Head of caudate nucleus (tissue), 42 donors: ENCODE measurements at regions not wholly inside any gene's neighbourhood (a gene's known extent, or its start where the extent isn't known, plus 50 kb on each side); places are given as distances from the start of the nearest gene placed in this dataset.
"Not testable (repeated sequence)": the region's sequence is repeated elsewhere in the genome, so short reads cannot be mapped to it uniquely, and the experiment has no call there.

ENCODE experiments used
- DNase-seq, 42 donors: peaks; one replicate each; pipeline versions ENCODE4 v3.0.0 to v3.0.0-alpha.2; 2020 to 2021; ENCODE audit warnings: mixed read lengths in 7 of 42
- intact Hi-C: fragments of 100-400 bp; cut with DNase I; formaldehyde crosslinking; loops from one replicate; pipeline ENCODE4 v1.15.0; 2022

DNA sequence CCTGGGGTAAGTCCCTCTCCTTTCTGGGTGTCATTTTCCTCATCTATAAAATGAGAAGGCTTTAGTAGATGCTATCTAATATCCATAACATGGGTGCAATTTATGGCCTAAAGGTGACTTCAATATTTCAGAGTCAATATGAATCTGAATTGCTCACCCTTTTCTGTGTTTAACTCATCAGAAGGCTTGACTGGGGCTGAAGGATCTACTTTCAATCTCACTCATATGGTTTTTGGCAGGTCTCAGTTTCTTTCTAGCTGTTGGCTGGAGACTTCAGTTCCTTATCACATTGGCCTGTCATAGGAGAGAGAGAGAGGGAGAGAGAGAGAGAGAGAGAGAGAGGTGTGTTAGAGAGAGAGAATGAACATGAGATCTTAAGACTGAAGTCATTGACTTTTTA is 343.7 kb upstream of the MEX3C start:
- no peak for DNase-seq
- intact Hi-C loops: no loop called here

DNA sequence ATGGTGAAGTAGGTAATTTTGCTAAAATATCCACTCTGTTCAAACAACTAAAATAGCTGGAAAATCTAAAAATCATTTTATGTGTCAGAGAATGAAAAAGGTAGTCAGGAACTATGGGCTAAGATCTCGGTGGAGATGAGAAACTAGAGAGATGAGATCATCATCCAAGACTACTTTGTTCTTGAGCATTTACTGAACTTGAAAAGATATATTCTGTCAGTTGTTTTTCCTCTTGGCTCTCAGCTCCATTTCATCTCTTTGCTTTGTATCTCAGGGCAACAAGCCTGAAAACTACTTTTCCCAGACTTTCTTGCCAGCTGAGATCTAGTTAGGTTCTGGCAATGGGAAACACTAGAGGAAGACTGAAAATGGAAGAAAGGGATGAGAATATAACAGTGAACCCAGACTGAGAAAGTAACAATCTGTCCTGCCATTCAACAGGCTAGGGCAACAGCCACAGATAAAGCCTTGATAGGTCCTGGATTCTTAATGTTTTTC is 346.2 kb upstream of the MEX3C start:
- intact Hi-C loops: no loop called here

DNA sequence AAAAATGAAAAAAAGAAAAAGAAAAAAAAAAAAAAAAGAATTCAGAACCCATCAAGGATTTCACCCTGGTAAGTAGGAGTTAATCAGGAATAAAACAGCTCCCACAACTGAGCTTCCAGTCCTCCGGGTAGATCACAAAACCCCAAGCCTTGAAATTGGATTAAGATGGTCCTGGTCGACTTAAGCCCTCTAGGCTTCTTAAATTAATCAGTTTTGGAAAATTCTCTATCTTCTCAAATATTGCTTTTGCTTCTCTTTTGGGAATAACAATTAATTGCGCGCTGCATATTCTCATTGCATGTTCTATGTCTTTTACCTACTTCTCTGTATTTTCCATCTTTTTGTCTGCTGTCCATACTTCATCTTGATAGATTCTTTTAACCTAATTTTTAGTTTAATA is 348.0 kb upstream of the MEX3C start:
- intact Hi-C loops: no loop called here

More for the DNA sequence above, 346.2 kb upstream of the MEX3C start:
- no peak for DNase-seq

DNA sequence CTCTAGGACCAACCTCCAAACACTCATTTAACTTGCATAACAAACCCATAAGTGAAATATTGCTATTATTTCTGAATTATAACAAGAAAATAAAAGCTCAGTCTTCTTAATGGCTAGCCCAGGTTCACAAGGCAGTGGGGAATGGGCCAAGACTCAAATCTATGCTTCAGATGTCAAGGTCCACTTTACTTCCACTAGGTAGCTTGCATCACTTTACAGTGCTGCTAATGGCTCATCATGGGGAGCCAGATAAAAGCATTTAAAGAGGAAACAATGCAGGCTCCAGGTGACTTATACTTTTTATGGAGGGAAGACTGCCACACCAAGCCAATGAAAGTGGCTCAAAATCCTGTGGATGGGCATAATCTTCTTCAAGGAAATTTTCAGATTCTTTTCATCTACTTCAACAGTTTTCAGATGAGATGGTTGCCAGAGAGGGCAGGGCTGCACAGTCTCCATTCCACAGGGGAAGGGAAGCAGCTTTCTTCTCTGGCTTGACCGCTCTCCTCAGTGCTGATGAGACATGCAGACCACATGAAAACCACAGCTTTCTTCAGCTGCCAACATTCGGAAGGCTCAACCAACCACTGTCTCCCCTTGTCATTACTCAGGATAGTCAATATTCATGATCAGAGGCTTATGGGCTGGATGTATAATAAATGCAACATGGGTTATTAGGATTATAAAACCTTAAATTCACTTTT is 361.9 kb upstream of the MEX3C start:
- intact Hi-C loops: no loop called here
- no peak for DNase-seq

More for the DNA sequence above, 348.0 kb upstream of the MEX3C start:
- DNase-seq: no peak

DNA sequence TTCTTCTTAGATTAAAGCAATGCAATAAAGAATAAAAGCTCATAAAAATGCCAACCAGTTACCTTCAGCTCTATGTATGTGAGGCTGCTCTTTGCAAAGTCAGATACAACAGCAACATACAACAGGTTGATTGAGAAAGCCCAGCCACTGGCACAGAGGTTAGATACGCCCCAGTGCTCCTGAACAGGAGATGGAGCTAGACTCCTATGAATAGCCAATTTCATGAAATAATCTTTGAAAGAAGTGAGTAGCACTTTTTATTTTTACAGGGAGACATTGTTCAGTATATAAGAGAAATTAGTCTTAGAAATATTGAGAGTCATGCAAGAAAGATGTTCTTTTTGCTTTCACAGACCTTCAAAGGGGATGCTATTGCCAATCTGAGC is 362.4 kb upstream of the MEX3C start:
- no peak for DNase-seq
- intact Hi-C loops: no loop called here

DNA sequence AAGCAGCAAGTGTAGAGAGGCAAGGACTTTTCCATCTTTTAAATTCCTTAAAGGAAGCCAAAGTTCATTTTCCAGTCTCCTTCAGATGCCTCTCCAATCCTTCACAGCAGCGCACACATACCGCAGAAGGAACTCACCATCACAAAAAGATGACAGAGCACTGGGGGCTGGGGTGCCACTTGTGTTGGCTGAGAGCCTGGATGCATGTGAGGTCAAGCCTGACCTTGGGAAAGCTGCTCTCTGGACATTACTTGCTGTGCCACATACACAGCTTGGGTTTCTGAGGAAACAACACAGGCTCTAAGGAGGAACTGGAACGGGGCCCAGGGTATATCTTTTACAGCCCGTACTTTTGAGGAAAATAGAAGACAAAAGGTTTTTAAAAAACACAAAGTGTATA is 364.3 kb upstream of the MEX3C start:
- DNase-seq: no peak
- intact Hi-C loops: no loop called here

DNA sequence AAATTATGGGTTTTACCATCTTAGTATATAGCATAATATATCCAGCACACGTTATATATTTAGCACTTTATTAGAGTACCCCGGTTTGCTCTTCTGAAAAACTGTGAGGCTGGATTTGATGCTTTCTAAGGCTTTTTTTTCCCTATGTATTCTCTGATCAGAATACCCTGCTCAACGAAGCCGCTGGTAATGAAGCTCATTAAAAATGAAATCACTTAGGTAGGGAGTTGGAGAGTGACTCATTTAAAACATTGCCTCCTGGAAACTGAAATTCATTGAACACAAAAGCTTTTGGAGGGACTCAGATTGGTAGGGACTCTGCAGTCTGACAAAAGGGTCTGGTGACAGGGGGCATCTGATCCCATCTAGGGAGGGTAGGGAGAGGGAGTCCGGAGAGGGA is 365.4 kb upstream of the MEX3C start:
- intact Hi-C loops: no loop called here
- no peak for DNase-seq

DNA sequence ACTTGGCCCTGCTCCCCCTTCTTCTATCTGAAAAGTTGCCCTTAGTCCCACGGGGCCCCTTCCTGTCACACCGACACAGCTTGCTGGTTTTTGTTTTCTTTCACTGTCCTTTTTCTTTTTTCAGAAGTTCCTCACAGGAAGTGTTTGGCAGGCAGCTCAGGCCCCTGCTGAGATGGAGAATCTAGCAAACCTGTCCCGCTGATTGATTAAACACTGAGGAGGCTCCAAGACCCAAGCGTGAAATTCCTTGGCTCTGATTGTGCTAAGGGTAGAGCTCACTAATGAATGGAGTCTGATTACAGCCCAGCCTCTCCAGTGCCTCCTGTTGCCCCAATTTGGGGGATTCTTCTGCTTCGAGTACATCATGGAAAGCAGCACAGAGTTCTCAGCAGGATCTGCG is 365.9 kb upstream of the MEX3C start:
- intact Hi-C loops: no loop called here
- no peak for DNase-seq

DNA sequence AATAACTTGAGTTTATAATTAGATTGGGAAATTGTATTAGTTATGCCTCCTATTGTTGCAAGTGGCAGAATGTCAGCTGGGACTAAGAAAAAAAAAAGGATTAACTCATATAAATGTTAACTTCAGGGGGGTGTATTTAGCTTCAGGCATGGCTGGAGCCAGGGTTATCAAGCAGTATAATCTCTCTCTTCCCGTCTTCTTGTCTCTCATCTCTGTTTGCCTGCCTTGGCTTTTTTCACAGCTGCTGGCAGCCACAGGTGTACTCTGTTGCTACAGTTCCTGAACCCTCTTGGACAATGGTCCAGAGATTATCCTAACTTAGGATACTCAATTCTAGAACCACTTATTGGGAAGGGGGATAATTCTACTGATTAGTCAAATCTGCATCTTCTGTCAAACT is 370.7 kb upstream of the MEX3C start:
- no peak for DNase-seq
- intact Hi-C loops: no loop called here

DNA sequence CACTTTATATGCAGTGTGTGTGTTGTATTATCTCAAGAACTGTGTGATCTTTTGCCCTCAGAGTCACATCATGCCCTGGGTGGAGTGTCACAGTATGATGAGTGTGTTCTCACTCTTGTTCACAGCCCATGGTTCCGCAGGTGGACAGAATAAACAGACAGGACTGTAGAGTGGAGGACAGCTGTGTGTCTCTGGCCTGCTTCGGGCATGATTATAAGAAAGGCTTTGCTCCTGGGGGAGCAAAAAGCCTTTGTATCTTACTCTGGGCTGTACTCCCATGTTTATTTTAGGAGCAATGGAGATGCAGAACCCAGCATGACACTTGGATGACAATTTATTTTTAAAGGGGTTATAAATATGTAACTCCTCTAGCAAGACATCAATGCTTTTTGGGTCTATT is 371.7 kb upstream of the MEX3C start:
- intact Hi-C loops: no loop called here
- DNase-seq: no peak

DNA sequence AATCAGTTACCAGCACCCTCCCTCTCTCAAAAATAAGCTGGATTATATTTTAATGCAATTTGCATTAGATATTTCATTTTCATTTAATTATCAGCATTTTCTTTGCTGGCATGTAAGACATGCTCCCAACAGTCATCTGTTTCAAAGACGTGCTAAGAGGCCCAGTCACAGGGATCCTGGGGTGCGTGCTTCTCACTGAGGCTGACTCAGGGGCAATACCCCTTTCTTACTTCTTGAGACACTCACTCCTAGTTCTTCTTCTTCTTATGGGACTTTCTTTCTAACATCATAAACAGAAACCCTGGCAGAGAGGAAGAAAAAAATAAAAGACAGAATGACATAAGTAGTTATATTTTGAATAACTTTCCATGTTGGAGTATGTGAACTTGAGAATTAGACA is 372.1 kb upstream of the MEX3C start:
- intact Hi-C loops: no loop called here
- no peak for DNase-seq

DNA sequence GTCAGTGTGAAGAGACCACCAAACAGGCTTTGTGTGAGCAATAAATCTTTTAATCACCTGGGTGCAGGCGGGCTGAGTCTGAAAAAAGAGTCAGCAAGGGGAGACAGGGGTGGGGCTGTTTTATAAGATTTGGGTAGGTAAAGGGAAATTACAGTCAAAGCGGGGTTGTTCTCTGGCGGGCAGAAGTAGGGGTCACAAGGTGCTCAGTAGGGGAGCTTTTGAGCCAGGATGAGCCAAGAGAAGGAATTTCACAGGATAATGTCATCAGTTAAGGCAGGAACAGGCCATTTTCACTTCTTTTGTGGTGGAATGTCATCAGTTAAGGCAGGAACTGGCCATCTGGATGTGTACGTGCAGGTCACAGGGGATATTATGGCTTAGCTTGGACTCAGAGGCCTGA is 372.6 kb upstream of the MEX3C start:
- DNase-seq, intact Hi-C loops: not testable (repeated sequence)

DNA sequence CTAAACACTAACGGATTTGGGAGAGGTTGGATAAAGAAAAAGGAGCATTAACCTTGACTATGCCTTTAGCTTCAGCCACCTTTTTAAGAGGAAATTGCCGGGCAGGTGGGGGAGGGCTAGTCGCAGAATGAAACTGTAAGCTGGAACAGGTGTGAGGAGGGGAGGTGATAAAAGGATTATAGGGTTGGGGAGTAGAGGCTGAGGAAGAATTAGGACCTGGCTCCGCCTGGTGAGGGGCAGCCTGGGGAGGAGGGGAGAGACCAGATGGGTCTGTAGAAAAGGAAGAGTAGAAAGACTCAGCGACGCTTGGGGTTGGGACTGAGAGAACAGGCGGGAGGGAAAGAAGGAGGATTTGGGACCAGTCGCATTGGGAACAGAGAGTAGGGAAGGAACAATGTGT is 376.4 kb upstream of the MEX3C start:
- DNase-seq, intact Hi-C loops: not testable (repeated sequence)

DNA sequence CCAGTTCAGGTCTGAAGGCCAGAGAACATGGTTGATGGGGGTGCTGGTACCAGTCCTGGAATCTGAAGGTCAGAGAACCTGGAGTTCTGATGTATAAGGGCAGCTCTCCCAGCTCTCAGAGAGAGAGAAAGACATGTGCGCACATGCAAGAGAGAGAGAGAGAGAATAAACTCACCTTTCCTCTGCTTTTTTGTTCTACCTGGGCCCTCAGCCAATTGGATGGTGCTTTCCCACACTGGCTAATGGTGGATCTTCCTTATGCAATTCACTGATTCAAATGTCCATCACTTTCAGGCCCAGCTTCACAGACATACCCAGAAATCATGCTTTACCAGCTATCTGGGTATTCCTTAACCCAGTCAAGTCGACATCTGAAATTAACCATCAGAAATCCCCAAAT is 377.7 kb upstream of the MEX3C start:
- DNase-seq: no peak
- intact Hi-C loops: no loop called here

DNA sequence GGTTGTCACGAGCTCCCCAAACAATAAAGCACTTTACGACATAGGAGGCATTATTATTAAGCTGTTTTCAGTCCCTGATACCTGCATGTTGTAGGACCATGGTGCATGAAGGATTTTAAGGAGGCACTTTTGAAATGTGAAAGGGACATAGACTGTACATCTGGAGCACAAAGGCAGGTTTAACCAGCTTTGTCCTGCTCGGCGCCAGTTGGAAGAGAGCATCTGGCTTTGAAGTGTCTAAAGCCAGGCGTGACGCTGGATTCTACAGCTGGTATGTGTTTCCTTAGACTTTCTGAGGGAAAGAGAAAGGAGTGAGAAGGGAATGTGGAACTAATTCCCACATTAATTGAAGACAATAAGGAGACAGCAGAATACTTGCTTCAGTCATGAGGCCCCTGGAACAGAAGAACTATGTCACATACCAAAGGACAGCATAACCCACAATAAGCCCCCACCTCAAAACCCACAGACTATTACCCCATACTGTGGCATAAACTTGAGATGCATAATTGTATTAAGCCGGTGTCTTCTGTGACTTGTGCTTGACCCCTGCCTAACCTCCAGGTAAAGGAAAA is 381.0 kb upstream of the MEX3C start:
- intact Hi-C loops: no loop called here
- no peak for DNase-seq

DNA sequence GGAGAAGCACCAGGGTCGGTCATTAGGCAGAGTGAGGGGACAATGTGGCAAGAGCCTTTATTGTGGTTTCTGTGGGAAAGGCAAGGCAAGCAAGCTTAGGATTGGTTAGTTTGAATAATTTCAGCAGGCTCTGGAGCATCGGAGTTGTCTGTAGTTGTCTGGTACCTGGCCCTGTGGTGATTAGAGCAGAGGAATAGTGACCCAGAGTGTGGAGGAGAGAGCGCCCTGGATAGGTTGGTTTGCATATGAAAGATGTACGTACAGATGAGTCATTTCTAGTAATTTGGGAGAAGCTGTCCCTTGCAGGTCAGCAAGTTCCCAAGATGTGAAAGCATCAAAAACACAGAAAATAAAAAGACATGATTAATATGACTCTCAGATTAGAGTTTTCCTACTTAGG is 383.1 kb upstream of the MEX3C start:
- DNase-seq: no peak
- intact Hi-C loops: no loop called here

DNA sequence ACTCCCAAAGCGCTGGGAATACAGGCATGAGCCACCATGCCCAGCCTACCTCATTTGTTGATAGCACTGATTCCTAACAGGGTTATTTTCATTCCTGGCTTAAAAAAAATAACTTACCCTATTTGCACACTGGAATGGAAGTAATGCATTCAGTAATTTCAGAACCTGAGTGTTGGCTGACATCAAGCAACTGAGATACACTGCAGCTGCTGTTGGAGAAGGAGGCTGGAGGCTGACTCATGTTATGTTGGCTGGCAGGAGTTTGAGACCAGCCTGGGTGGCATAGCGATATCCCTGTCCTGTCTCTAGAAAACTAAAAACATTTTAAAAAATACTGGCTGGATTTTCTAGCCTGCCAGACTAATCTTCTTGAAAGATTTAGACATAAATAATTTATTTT is 385.1 kb upstream of the MEX3C start:
- intact Hi-C loops: no loop called here

DNA sequence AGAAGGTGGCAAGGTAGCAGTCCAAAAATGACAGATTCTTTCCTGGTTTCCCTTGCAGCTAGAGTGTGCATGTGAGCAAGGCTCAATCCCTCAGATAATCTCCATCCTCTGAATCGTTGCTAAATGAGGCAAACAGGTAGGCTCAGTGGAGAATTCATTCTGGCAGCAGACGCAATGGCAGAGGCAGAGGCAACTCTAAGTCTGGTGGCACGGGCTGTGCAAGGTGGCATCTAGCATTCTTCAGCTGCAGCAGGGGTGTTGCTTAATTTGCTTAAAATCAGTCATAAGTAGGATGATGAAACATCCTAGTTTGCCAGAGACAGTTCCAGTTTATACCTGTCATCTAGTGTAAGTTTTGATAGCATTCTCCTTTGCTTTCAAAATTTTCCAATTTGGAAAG is 391.1 kb upstream of the MEX3C start:
- peak in 25 of 42 donors; percentile 4 to 66 (median 27) for DNase-seq
- intact Hi-C loops: no loop called here

More for the DNA sequence above, 385.1 kb upstream of the MEX3C start:
- DNase-seq: no peak

DNA sequence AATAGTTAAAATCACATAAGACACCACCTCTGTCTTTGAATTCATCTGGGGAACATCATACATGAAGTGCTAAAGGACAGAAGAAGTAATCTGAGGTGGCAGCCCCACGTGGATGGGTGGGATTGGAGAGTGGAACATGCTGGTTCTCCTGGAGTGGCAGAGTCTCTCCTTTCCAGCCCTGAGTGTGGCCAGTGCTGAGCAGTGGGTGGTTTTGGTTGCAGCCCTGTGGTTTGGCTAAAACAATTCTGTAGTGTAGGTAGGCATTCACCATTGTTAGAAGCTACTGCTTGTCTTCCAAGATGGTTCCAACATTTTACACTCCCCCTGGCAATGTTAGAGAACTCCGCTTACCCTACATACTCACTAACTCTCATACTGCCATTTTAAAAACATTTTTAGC is 396.4 kb upstream of the MEX3C start:
- intact Hi-C loops: no loop called here
- no peak for DNase-seq

DNA sequence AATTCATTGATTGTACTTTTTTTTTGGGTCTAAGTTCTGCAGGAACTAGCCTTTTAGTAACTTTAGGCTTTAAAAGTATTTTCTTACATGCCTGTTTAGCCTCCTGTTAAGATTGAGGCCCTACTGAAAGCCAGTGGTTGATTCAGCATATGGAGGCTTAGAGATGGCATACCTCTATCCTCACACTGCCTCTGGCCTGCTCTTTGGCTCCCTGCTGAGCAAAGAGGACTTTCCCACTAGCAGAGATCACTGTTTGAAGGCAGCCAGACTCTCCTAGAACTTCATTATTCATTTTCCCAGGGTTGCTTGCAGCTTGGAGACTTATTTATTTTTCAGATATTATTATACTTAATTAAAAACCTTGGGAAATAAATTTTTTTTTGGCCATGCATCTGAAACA is 405.6 kb upstream of the MEX3C start:
- intact Hi-C loops: no loop called here

DNA sequence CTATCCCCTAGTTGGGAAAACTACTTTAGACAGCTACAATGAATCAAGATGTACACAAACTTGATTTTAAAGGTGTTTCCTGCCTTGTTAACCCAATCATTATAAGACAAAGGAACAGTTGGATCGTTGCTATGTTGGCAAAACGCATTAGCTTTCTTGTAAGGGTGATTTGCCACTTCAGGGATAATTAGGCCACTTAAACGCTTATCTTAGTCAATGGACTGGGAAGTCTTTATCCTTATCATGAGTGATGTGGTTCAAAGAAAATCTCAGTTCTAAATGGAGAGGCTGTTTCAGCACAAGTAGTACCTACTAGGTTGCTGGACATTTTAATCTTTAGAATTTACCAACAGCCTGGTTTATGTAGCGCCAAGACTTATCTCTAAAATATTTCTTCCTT is 406.1 kb upstream of the MEX3C start:
- DNase-seq: no peak
- intact Hi-C loops: no loop called here

More for the DNA sequence above, 405.6 kb upstream of the MEX3C start:
- no peak for DNase-seq
